RWPE2 (cell line): ENCODE measurements at regions not wholly inside any gene's neighbourhood (a gene's known extent, or its start where the extent isn't known, plus 50 kb on each side); places are given as distances from the start of the nearest gene placed in this dataset.
A peak's percentile ranks its signal among the peaks of the same experiment; 100 is the strongest.

Source experiments
- ATAC-seq: fragments of 200-7000 bp; cut with Tn5 transposase; 3 replicates; pipeline ENCODE4 v1.9.1; 2021; ENCODE audit warnings: low read depth
- DNase-seq: peaks from one replicate; pipeline ENCODE4 v3.0.0-alpha.2; 2020; ENCODE audit warnings: low spot score
- H3K27ac ChIP-seq: fragments of 450-650 bp; 2 replicates; pipeline ENCODE4 v1.5.1; 2017; ENCODE audit warnings: mild to moderate bottlenecking; ENCODE audit not compliant: poor library complexity, severe bottlenecking
- H3K27me3 ChIP-seq: fragments of 250-450 bp; sonication (Bioruptor Pico); 2 replicates; pipeline ENCODE4 v1.5.1; 2021; ENCODE audit warnings: mild to moderate bottlenecking, moderate library complexity; ENCODE audit not compliant: insufficient read depth, poor library complexity, severe bottlenecking
- H3K36me3 ChIP-seq: fragments of 250-450 bp; sonication (Bioruptor Pico); 2 replicates; pipeline ENCODE4 v1.5.1; 2020; ENCODE audit warnings: low read depth, mild to moderate bottlenecking, moderate library complexity
- H3K4me1 ChIP-seq: fragments of 250-450 bp; sonication (Bioruptor Pico); 2 replicates; pipeline ENCODE4 v1.5.1; 2021; ENCODE audit warnings: mild to moderate bottlenecking, moderate library complexity; ENCODE audit not compliant: insufficient read depth, poor library complexity, severe bottlenecking
- H3K4me3 ChIP-seq: fragments of 250-450 bp; sonication (Bioruptor Pico); 2 replicates; pipeline ENCODE4 v1.5.1; 2021; ENCODE audit warnings: mild to moderate bottlenecking, moderate library complexity; ENCODE audit not compliant: severe bottlenecking
- H3K9me3 ChIP-seq: fragments of 250-450 bp; sonication (Bioruptor Pico); 2 replicates; pipeline ENCODE4 v1.5.1; 2021; ENCODE audit warnings: mild to moderate bottlenecking, moderate library complexity; ENCODE audit not compliant: severe bottlenecking
- TF ChIP-seq, protein P1 (sequence below): fragments of 450-650 bp; IDR thresholded peaks from one replicate; pipeline ENCODE4 v1.5.1; 2017; ENCODE audit warnings: mild to moderate bottlenecking, moderate library complexity; ENCODE audit not compliant: poor library complexity, severe bottlenecking

- ATAC-seq = no peak
- H3K36me3 ChIP-seq = no peaks in the 10 kb centered on the region
- no peaks in the 10 kb centered on the region for H3K9me3 ChIP-seq
- H3K27ac ChIP-seq = no peak overlapping the region
- H3K27me3 ChIP-seq = no peaks in the 10 kb centered on the region
- no peak overlapping the region for H3K4me3 ChIP-seq
- DNase-seq = no peak
- TF ChIP-seq, protein P1, sequence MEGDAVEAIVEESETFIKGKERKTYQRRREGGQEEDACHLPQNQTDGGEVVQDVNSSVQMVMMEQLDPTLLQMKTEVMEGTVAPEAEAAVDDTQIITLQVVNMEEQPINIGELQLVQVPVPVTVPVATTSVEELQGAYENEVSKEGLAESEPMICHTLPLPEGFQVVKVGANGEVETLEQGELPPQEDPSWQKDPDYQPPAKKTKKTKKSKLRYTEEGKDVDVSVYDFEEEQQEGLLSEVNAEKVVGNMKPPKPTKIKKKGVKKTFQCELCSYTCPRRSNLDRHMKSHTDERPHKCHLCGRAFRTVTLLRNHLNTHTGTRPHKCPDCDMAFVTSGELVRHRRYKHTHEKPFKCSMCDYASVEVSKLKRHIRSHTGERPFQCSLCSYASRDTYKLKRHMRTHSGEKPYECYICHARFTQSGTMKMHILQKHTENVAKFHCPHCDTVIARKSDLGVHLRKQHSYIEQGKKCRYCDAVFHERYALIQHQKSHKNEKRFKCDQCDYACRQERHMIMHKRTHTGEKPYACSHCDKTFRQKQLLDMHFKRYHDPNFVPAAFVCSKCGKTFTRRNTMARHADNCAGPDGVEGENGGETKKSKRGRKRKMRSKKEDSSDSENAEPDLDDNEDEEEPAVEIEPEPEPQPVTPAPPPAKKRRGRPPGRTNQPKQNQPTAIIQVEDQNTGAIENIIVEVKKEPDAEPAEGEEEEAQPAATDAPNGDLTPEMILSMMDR = no peak
- no peaks in the 10 kb centered on the region for H3K4me1 ChIP-seq
These were observed 904.3 kb downstream of the DIAPH3 start for GRCh38 chr13:59259165-59260000.

- no peak overlapping the region for H3K27ac ChIP-seq
- H3K4me1 ChIP-seq = no peaks in the 10 kb centered on the region
- TF ChIP-seq, protein P1 = peak; percentile 8
- H3K4me3 ChIP-seq = no peak overlapping the region
- H3K9me3 ChIP-seq = no peaks in the 10 kb centered on the region
- DNase-seq (no peak), ATAC-seq (no peak)
- no peaks in the 10 kb centered on the region for H3K27me3 ChIP-seq
- no peaks in the 10 kb centered on the region for H3K36me3 ChIP-seq
These were observed 901.7 kb downstream of the DIAPH3 start for GRCh38 chr13:59261928-59262488.

- no peaks in the 10 kb centered on the region for H3K4me1 ChIP-seq
- H3K27ac ChIP-seq = no peak overlapping the region
- TF ChIP-seq, protein P1 = no peak
- no peaks in the 10 kb centered on the region for H3K36me3 ChIP-seq
- H3K27me3 ChIP-seq = no peaks in the 10 kb centered on the region
- no peaks in the 10 kb centered on the region for H3K9me3 ChIP-seq
- DNase-seq (no peak), ATAC-seq (no peak)
- no peak overlapping the region for H3K4me3 ChIP-seq
These were observed 900.2 kb downstream of the DIAPH3 start for GRCh38 chr13:59263531-59263930.

GRCh38 chr13:59266478-59267063 lies 897.2 kb downstream of the DIAPH3 start:
- TF ChIP-seq, protein P1 = no peak

More at GRCh38 chr13:59266478-59267063, 897.2 kb downstream of the DIAPH3 start:
- H3K4me3 ChIP-seq = no peak overlapping the region
- H3K27ac ChIP-seq = no peak overlapping the region
- H3K4me1 ChIP-seq = no peaks in the 10 kb centered on the region
- H3K36me3 ChIP-seq = no peaks in the 10 kb centered on the region
- DNase-seq (no peak), ATAC-seq (no peak)
- H3K9me3 ChIP-seq = no peaks in the 10 kb centered on the region
- H3K27me3 ChIP-seq = no peaks in the 10 kb centered on the region
